Neutrophil (primary cell): ENCODE measurements at regions not wholly inside any gene's neighbourhood (a gene's known extent, or its start where the extent isn't known, plus 50 kb on each side); places are given as distances from the start of the nearest gene placed in this dataset.

Experiments used
- H3K27ac ChIP-seq: fragments of 200-600 bp; sonication (generic); 2 replicates; pipeline ENCODE4 v1.5.1; 2016; ENCODE audit warnings: mild to moderate bottlenecking, moderate library complexity
- H3K27me3 ChIP-seq: fragments of 200-600 bp; sonication (generic); 2 replicates; pipeline ENCODE4 v1.6.0; 2016; ENCODE audit warnings: mild to moderate bottlenecking
- H3K36me3 ChIP-seq: fragments of 200-600 bp; sonication (generic); 2 replicates; pipeline ENCODE4 v1.5.1; 2017
- H3K4me1 ChIP-seq, 2 experiments: fragments of 200-600 bp in 1 of 2; sonication (generic) in 1 of 2; 1 replicate in 1 of 2; 2 replicates in 1 of 2; pipeline versions ENCODE4 v1.5.1 to v1.6.1; 2013 to 2016; ENCODE audit warnings: low read depth in 1 of 2, low read length in 1 of 2, mild to moderate bottlenecking in 1 of 2, moderate library complexity in 1 of 2; ENCODE audit not compliant: control insufficient read depth in 1 of 2, insufficient read depth in 1 of 2
- H3K4me3 ChIP-seq, 2 experiments: fragments of 200-600 bp in 1 of 2; sonication (generic) in 1 of 2; 1 replicate in 1 of 2; 2 replicates in 1 of 2; pipeline ENCODE4 v1.5.1; 2013 to 2016; ENCODE audit warnings: low read depth in 1 of 2, low read length in 1 of 2, mild to moderate bottlenecking in 1 of 2, moderate library complexity in 1 of 2
- H3K9me3 ChIP-seq: fragments of 200-600 bp; sonication (generic); 2 replicates; pipeline ENCODE4 v1.5.1; 2016
- TF ChIP-seq, protein P1 (sequence below): fragments of 200-600 bp; sonication (generic); IDR thresholded peaks from 2 replicates; pipeline ENCODE4 v1.5.1; 2016; ENCODE audit warnings: antibody characterized with exemption

GRCh38 chr16:65958086-65958485, 408.4 kb upstream of the CDH5 start:
- H3K27me3 ChIP-seq, result no peaks in the 10 kb centered on the region
- H3K36me3 ChIP-seq, result no peaks in the 10 kb centered on the region
- TF ChIP-seq, protein P1, sequence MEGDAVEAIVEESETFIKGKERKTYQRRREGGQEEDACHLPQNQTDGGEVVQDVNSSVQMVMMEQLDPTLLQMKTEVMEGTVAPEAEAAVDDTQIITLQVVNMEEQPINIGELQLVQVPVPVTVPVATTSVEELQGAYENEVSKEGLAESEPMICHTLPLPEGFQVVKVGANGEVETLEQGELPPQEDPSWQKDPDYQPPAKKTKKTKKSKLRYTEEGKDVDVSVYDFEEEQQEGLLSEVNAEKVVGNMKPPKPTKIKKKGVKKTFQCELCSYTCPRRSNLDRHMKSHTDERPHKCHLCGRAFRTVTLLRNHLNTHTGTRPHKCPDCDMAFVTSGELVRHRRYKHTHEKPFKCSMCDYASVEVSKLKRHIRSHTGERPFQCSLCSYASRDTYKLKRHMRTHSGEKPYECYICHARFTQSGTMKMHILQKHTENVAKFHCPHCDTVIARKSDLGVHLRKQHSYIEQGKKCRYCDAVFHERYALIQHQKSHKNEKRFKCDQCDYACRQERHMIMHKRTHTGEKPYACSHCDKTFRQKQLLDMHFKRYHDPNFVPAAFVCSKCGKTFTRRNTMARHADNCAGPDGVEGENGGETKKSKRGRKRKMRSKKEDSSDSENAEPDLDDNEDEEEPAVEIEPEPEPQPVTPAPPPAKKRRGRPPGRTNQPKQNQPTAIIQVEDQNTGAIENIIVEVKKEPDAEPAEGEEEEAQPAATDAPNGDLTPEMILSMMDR, result no peak
- H3K27ac ChIP-seq, result no peak overlapping the region
- H3K9me3 ChIP-seq, result no peaks in the 10 kb centered on the region
- no peak overlapping the region for H3K4me3 ChIP-seq
- H3K4me1 ChIP-seq, result no peaks in the 10 kb centered on the region

- Histone ChIP-seq H3K27ac (no peak overlapping the region), H3K36me3 (no peaks in the 10 kb centered on the region), H3K9me3 (no peaks in the 10 kb centered on the region), H3K4me3 (no peak overlapping the region), H3K4me1 (no peaks in the 10 kb centered on the region), H3K27me3 (no peaks in the 10 kb centered on the region)
- TF ChIP-seq, protein P1, result no peak
Measured at GRCh38 chr16:65956100-65956499, 410.4 kb upstream of the CDH5 start.

- Histone ChIP-seq H3K36me3 (no peaks in the 10 kb centered on the region), H3K27ac (no peak overlapping the region), H3K9me3 (no peaks in the 10 kb centered on the region), H3K4me3 (no peak overlapping the region), H3K27me3 (no peaks in the 10 kb centered on the region), H3K4me1 (no peaks in the 10 kb centered on the region)
- TF ChIP-seq, protein P1, result no peak
Measured at GRCh38 chr16:65954446-65954845, 412.0 kb upstream of the CDH5 start.

- Histone ChIP-seq H3K36me3 (no peaks in the 10 kb centered on the region), H3K27me3 (no peaks in the 10 kb centered on the region), H3K4me1 (no peaks in the 10 kb centered on the region), H3K9me3 (no peaks in the 10 kb centered on the region), H3K27ac (no peak overlapping the region), H3K4me3 (no peak overlapping the region)
- TF ChIP-seq, protein P1, result no peak
Measured at GRCh38 chr16:65950211-65950610, 416.3 kb upstream of the CDH5 start.

- Histone ChIP-seq H3K9me3 (no peaks in the 10 kb centered on the region), H3K27ac (no peak overlapping the region), H3K27me3 (no peaks in the 10 kb centered on the region), H3K4me3 (no peak overlapping the region), H3K4me1 (no peaks in the 10 kb centered on the region), H3K36me3 (no peaks in the 10 kb centered on the region)
- TF ChIP-seq, protein P1, result no peak
Measured at GRCh38 chr16:65948361-65948760, 418.1 kb upstream of the CDH5 start.

GRCh38 chr16:65947951-65948350, 418.5 kb upstream of the CDH5 start:
- H3K27ac ChIP-seq, result no peak overlapping the region
- no peaks in the 10 kb centered on the region for H3K27me3 ChIP-seq
- H3K36me3 ChIP-seq, result no peaks in the 10 kb centered on the region
- no peak overlapping the region for H3K4me3 ChIP-seq
- TF ChIP-seq, protein P1, result no peak
- no peaks in the 10 kb centered on the region for H3K9me3 ChIP-seq
- H3K4me1 ChIP-seq, result no peaks in the 10 kb centered on the region
